ENCODE measurements at regions not wholly inside any gene's neighbourhood (a gene's known extent, or its start where the extent isn't known, plus 50 kb on each side); places are given as distances from the start of the nearest gene placed in this dataset.

DNA sequence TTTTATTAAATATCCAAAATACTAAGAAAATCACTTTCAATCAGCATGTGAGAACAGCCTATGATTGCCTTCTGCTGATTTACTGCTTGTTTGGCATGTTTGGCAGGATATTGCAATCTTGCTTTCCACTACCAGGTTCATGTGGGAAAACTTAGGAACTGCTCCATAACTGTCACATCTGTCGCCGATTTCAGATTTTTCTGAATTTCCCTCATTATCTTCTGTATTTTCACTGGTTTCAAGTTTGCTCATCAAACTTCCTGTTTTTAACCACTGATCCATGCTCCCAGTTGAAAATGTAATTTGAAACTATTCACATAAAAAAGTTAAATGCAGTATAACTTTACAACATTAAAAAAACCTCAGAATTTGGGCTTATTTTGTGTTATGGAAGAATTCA lies 93.0 kb downstream of the NFKBIZ start:
- Histone ChIP-seq H3K4me3 (ENCODE audit: low read depth in 1 of 2, low read length in 2 of 2) (no peak overlapping the region), H3K9me3 (ENCODE audit: insufficient read depth, low read length, severe bottlenecking) (no peaks in the 10 kb centered on the region), H3K9ac (ENCODE audit: low read depth, low read length) (no peak overlapping the region), H3K27me3 (ENCODE audit: insufficient read depth, low read length, poor library complexity) (peaks cover 3% of the 10 kb centered on the region), H3K4me2 (ENCODE audit: insufficient read depth, low read length) (no peak overlapping the region), H3K36me3 (ENCODE audit: insufficient read depth, low read length) (no peaks in the 10 kb centered on the region), H3K27ac (ENCODE audit: low read length) (no peak overlapping the region), H3K79me2 (ENCODE audit: insufficient read depth, low read length) (no peaks in the 10 kb centered on the region), H2AFZ (ENCODE audit: low read depth, low read length) (no peak overlapping the region), H3K4me1 (ENCODE audit: insufficient read depth, low read length) (no peaks in the 10 kb centered on the region), H4K20me1 (ENCODE audit: insufficient read depth, low read length) (no peaks in the 10 kb centered on the region)
- TF ChIP-seq, protein P1, sequence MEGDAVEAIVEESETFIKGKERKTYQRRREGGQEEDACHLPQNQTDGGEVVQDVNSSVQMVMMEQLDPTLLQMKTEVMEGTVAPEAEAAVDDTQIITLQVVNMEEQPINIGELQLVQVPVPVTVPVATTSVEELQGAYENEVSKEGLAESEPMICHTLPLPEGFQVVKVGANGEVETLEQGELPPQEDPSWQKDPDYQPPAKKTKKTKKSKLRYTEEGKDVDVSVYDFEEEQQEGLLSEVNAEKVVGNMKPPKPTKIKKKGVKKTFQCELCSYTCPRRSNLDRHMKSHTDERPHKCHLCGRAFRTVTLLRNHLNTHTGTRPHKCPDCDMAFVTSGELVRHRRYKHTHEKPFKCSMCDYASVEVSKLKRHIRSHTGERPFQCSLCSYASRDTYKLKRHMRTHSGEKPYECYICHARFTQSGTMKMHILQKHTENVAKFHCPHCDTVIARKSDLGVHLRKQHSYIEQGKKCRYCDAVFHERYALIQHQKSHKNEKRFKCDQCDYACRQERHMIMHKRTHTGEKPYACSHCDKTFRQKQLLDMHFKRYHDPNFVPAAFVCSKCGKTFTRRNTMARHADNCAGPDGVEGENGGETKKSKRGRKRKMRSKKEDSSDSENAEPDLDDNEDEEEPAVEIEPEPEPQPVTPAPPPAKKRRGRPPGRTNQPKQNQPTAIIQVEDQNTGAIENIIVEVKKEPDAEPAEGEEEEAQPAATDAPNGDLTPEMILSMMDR (IDR thresholded peaks at IDR 0.05; ENCODE audit: borderline replicate concordance, extremely low read depth, low read length, poor library complexity, severe bottlenecking), result no peak
- TF ChIP-seq EZH2 (IDR thresholded peaks at IDR 0.05; ENCODE audit: borderline replicate concordance, low read depth, low read length, severe bottlenecking), result no peak
- DNase-seq, result no peak
- no peak for ATAC-seq (ENCODE audit: insufficient read depth, low read depth)

DNA sequence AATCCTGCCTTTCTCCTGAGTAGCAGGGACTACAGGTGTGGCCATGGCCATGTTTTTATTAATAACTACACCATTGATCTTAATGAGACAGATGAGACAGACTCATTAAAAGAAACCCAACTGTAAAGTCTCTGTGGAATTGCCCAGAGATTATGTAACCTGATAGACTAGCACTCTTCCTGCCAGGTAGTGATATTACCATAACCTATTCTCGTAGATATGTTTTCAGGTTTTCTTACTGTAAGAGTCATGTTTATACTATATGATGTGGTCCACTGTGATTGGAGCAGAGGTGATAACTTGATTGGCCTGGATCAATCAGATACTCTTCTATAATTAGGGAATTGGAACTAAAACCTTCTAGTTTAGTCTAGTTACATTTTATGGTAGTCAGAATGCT lies 93.7 kb downstream of the NFKBIZ start:
- Histone ChIP-seq H4K20me1 (ENCODE audit: insufficient read depth, low read length) (no peaks in the 10 kb centered on the region), H3K4me1 (ENCODE audit: insufficient read depth, low read length) (no peaks in the 10 kb centered on the region), H3K9ac (ENCODE audit: low read depth, low read length) (no peak overlapping the region), H2AFZ (ENCODE audit: low read depth, low read length) (no peak overlapping the region), H3K36me3 (ENCODE audit: insufficient read depth, low read length) (no peaks in the 10 kb centered on the region), H3K79me2 (ENCODE audit: insufficient read depth, low read length) (no peaks in the 10 kb centered on the region), H3K27me3 (ENCODE audit: insufficient read depth, low read length, poor library complexity) (peaks cover 3% of the 10 kb centered on the region), H3K9me3 (ENCODE audit: insufficient read depth, low read length, severe bottlenecking) (no peaks in the 10 kb centered on the region), H3K27ac (ENCODE audit: low read length) (no peak overlapping the region), H3K4me3 (ENCODE audit: low read depth in 1 of 2, low read length in 2 of 2) (no peak overlapping the region), H3K4me2 (ENCODE audit: insufficient read depth, low read length) (no peak overlapping the region)
- DNase-seq (no peak), ATAC-seq (ENCODE audit: insufficient read depth, low read depth) (no peak)
- TF ChIP-seq, protein P1 (IDR thresholded peaks at IDR 0.05; ENCODE audit: borderline replicate concordance, extremely low read depth, low read length, poor library complexity, severe bottlenecking), result no peak
- no peak for TF ChIP-seq EZH2 (IDR thresholded peaks at IDR 0.05; ENCODE audit: borderline replicate concordance, low read depth, low read length, severe bottlenecking)

DNA sequence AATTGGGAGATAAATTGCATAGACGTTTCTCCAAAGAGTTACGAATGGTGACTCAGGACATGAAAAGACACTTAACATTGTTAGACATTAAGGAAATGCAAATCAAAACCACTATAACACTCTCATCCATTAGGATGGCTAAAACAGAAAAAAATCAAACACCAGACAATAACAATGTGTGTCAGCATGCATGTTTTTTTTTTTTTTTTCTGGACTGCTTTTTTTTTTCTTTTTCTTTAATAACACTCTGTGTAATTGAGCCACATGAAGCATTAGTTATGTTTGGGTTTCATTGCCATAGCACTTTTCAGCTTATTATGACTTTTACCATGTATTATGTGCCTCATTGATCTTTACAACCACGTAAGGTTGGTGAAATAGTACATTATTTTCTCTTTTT lies 95.0 kb downstream of the NFKBIZ start:
- Histone ChIP-seq H3K4me3 (ENCODE audit: low read depth in 1 of 2, low read length in 2 of 2) (no peak overlapping the region), H3K79me2 (ENCODE audit: insufficient read depth, low read length) (no peaks in the 10 kb centered on the region), H3K4me1 (ENCODE audit: insufficient read depth, low read length) (no peaks in the 10 kb centered on the region), H2AFZ (ENCODE audit: low read depth, low read length) (no peak overlapping the region), H3K36me3 (ENCODE audit: insufficient read depth, low read length) (no peaks in the 10 kb centered on the region), H3K4me2 (ENCODE audit: insufficient read depth, low read length) (no peak overlapping the region), H3K9ac (ENCODE audit: low read depth, low read length) (no peak overlapping the region), H3K27me3 (ENCODE audit: insufficient read depth, low read length, poor library complexity) (peaks cover 3% of the 10 kb centered on the region), H3K27ac (ENCODE audit: low read length) (no peak overlapping the region), H4K20me1 (ENCODE audit: insufficient read depth, low read length) (no peaks in the 10 kb centered on the region), H3K9me3 (ENCODE audit: insufficient read depth, low read length, severe bottlenecking) (no peaks in the 10 kb centered on the region)
- TF ChIP-seq, protein P1 (IDR thresholded peaks at IDR 0.05; ENCODE audit: borderline replicate concordance, extremely low read depth, low read length, poor library complexity, severe bottlenecking), result no peak
- no peak for TF ChIP-seq EZH2 (IDR thresholded peaks at IDR 0.05; ENCODE audit: borderline replicate concordance, low read depth, low read length, severe bottlenecking)
- ATAC-seq (ENCODE audit: insufficient read depth, low read depth) (no peak), DNase-seq (no peak)

DNA sequence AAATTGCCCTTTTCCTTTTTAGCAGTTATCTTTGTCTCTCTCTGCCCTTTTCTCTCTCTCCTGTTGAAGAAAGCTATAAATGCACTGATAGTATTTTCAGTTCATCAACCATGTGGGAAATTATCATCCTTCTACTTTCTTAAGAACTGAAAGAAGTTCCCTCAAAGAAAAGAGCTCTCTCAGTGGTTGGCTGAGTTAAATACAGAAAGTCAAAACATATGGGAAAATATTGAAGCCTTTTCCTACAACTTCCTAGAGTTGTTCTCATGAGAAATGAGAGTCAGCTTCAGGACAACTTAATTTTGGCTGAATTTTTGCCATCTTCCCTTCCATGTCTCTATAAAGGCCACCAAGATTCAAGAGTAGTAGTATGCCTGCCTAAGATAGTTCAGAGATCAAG lies 96.7 kb downstream of the NFKBIZ start:
- Histone ChIP-seq H3K9ac (ENCODE audit: low read depth, low read length) (no peak overlapping the region), H3K36me3 (ENCODE audit: insufficient read depth, low read length) (no peaks in the 10 kb centered on the region), H3K27me3 (ENCODE audit: insufficient read depth, low read length, poor library complexity) (peaks cover 3% of the 10 kb centered on the region), H3K9me3 (ENCODE audit: insufficient read depth, low read length, severe bottlenecking) (no peaks in the 10 kb centered on the region), H3K4me1 (ENCODE audit: insufficient read depth, low read length) (no peaks in the 10 kb centered on the region), H3K79me2 (ENCODE audit: insufficient read depth, low read length) (no peaks in the 10 kb centered on the region), H3K27ac (ENCODE audit: low read length) (no peak overlapping the region), H3K4me2 (ENCODE audit: insufficient read depth, low read length) (no peak overlapping the region), H3K4me3 (ENCODE audit: low read depth in 1 of 2, low read length in 2 of 2) (no peak overlapping the region), H2AFZ (ENCODE audit: low read depth, low read length) (no peak overlapping the region), H4K20me1 (ENCODE audit: insufficient read depth, low read length) (no peaks in the 10 kb centered on the region)
- no peak for ATAC-seq (ENCODE audit: insufficient read depth, low read depth)
- DNase-seq, result no peak
- no peak for TF ChIP-seq EZH2 (IDR thresholded peaks at IDR 0.05; ENCODE audit: borderline replicate concordance, low read depth, low read length, severe bottlenecking)
- TF ChIP-seq, protein P1 (IDR thresholded peaks at IDR 0.05; ENCODE audit: borderline replicate concordance, extremely low read depth, low read length, poor library complexity, severe bottlenecking), result no peak

All from DND-41 (cell line).